AG09319 (cell line): ENCODE measurements at regions not wholly inside any gene's neighbourhood (a gene's known extent, or its start where the extent isn't known, plus 50 kb on each side); places are given as distances from the start of the nearest gene placed in this dataset.
"Not testable (repeated sequence)": the region's sequence is repeated elsewhere in the genome, so short reads cannot be mapped to it uniquely, and the experiment has no call there.

Experiments
- DNase-seq: peaks from one replicate; pipeline ENCODE4 v3.0.0-alpha.2; 2010; ENCODE audit warnings: low read depth; ENCODE audit errors: extremely low read depth
- CTCF ChIP-seq: IDR thresholded peaks from 2 replicates; pipeline ENCODE4 v1.5.1; 2011; ENCODE audit warnings: low read depth, mild to moderate bottlenecking, inconsistent platforms, low read length, moderate library complexity

- no peak for DNase-seq
- no peak for TF ChIP-seq CTCF
These were observed 101.3 kb downstream of the SNX5 start for GRCh38 chr20:17867131-17867925.

GRCh38 chr20:17866234-17867001 lies 102.2 kb downstream of the SNX5 start:
- TF ChIP-seq CTCF, result no peak
- no peak for DNase-seq

- no peak for TF ChIP-seq CTCF
- no peak for DNase-seq
These were observed 104.9 kb downstream of the SNX5 start for GRCh38 chr20:17863577-17864292.

- no peak for TF ChIP-seq CTCF
- DNase-seq, result no peak
These were observed 105.4 kb downstream of the SNX5 start for GRCh38 chr20:17863209-17863576.

GRCh38 chr20:17862171-17862570 lies 106.4 kb downstream of the SNX5 start:
- no peak for DNase-seq
- no peak for TF ChIP-seq CTCF

- DNase-seq, result not testable (repeated sequence)
These were observed 107.0 kb downstream of the SNX5 start for GRCh38 chr20:17861620-17862019.

- TF ChIP-seq CTCF, result no peak
- DNase-seq, result no peak
These were observed 108.0 kb downstream of the SNX5 start for GRCh38 chr20:17860301-17861197.
